ENCODE measurements at regions not wholly inside any gene's neighbourhood (a gene's known extent, or its start where the extent isn't known, plus 50 kb on each side); places are given as distances from the start of the nearest gene placed in this dataset.

DNA sequence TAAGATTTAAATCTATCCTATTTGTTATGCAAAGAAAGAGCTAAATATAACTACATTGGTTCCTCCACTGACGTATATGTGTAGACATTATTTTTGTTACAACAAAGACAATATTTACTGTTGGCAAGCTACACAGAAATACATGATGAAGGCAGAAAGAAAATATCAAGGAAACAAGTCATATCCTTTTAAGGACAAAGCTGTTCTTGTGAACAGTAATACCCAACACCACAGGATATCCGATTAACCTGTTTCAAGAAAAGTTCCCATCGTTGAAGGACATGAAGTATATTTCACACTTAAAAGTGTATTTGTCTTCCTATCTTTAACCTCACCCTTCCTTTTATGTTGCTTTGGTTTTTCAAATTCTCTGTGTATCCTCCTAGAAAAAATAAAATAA lies 235.8 kb upstream of the AADAT start:
- H3K36me3 ChIP-seq (ENCODE audit: control insufficient read depth in 2 of 4, insufficient read depth in 4 of 4, low read length in 3 of 4), result no peaks in the 10 kb centered on the region
- no peaks in the 10 kb centered on the region for H3K27me3 ChIP-seq (replicated peaks in 1 of 4; ENCODE audit: control insufficient read depth in 3 of 4, extremely low read depth in 1 of 4, insufficient read depth in 3 of 4, low read length in 3 of 4)
- 86% methylated on average over 3 of the region's 3 CpGs; no CpG with 5 or more reads in 1 of the 2 experiments for WGBS, 2 experiments (ENCODE audit: extremely low coverage in 1 of 2, insufficient coverage in 1 of 2, insufficient read length in 1 of 2, insufficient replicate concordance in 2 of 2, low coverage in 1 of 2, low lambda C conversion rate in 2 of 2, missing lambda C conversion rate in 1 of 2)
- no peak overlapping the region for H2BK12ac ChIP-seq (ENCODE audit: low read depth, low read length)
- H4K8ac ChIP-seq (ENCODE audit: extremely low read depth, insufficient read depth, low read length), result no peak overlapping the region
- H3K18ac ChIP-seq (ENCODE audit: extremely low read depth, low read length), result no peak overlapping the region
- 0 out of 4 replicates have a peak, but pooled peaks cover 0 to 2% of the 10 kb centered on the region in 2 experiments for H3K9me3 ChIP-seq (ENCODE audit: insufficient read depth in 2 of 2, low read depth in 1 of 2, low read length in 1 of 2)
- H3K23ac ChIP-seq (ENCODE audit: insufficient read length), result no peak overlapping the region
- no peak for FAIRE-seq
- H3K27ac ChIP-seq (ENCODE audit: low read depth, low read length), result no peak overlapping the region
- H2AFZ ChIP-seq (ENCODE audit: low read length), result no peak overlapping the region
- H4K91ac ChIP-seq (replicated peaks; ENCODE audit: insufficient read length, low read length), result no peak overlapping the region
- no peak overlapping the region for H2BK5ac ChIP-seq (ENCODE audit: low read depth, low read length)
- H3K4ac ChIP-seq (replicated peaks; ENCODE audit: insufficient read length, low read depth, low read length), result no peak overlapping the region
- H2BK120ac ChIP-seq (replicated peaks; ENCODE audit: low read depth, low read length), result no peak overlapping the region
- H3K79me2 ChIP-seq (ENCODE audit: control insufficient read depth in 1 of 2, insufficient read depth in 2 of 2, low read length in 2 of 2), result no peaks in the 10 kb centered on the region
- no peak for DNase-seq (ENCODE audit: low read depth in 1 of 2, low spot score in 2 of 2)
- no peak overlapping the region for H2AK5ac ChIP-seq (ENCODE audit: low read depth, low read length)
- no peak overlapping the region for H3K56ac ChIP-seq (replicated peaks; ENCODE audit: insufficient read length, low read depth, low read length)
- POLR2A ChIA-PET (ENCODE audit: partially characterized antibody), result no interaction called here
- CTCF ChIA-PET (ENCODE audit: partially characterized antibody), result interaction anchor here (0.7 to 1.0 kb wide), 2 partner anchors 29 to 66 kb away, joined by 3 read pairs; no protein-coding TSS in a partner anchor
- no peak overlapping the region for H3K4me2 ChIP-seq (ENCODE audit: insufficient read depth in 1 of 2, low read depth in 2 of 2, low read length in 2 of 2)
- H4K20me1 ChIP-seq (replicated peaks in 1 of 2; ENCODE audit: control insufficient read depth in 1 of 2, insufficient read depth in 2 of 2, low read length in 2 of 2), result no peaks in the 10 kb centered on the region
- H2BK15ac ChIP-seq (ENCODE audit: low read length), result no peak overlapping the region
- no peak overlapping the region for H3K9ac ChIP-seq (replicated peaks in 1 of 4; ENCODE audit: extremely low read depth in 1 of 4, low read depth in 3 of 4, low read length in 3 of 4)
- H3K4me1 ChIP-seq (replicated peaks in 1 of 4; ENCODE audit: control insufficient read depth in 3 of 4, insufficient read depth in 4 of 4, low read length in 3 of 4), result no peaks in the 10 kb centered on the region
- no peak overlapping the region for H4K5ac ChIP-seq (ENCODE audit: insufficient read length, low read depth, low read length)
- H3K23me2 ChIP-seq (ENCODE audit: low read depth, low read length), result no peaks in the 10 kb centered on the region
- H3K4me3 ChIP-seq (ENCODE audit: extremely low read depth in 1 of 4, insufficient read depth in 2 of 4, low read depth in 3 of 4, low read length in 4 of 4), result no peak overlapping the region
- no peak overlapping the region for H3K14ac ChIP-seq (ENCODE audit: insufficient read length)
- no peaks in the 10 kb centered on the region for H3K79me1 ChIP-seq (ENCODE audit: low read depth, low read length)
- H2BK20ac ChIP-seq (ENCODE audit: low read length), result no peak overlapping the region
- TF ChIP-seq ASH2L (IDR thresholded peaks at IDR 0.05; ENCODE audit: low read length) (no peak), BCL11A (IDR thresholded peaks at IDR 0.05; ENCODE audit: low read depth in 2 of 2, low read length in 2 of 2) (no peak), HDAC2 (IDR thresholded peaks at IDR 0.05; ENCODE audit: borderline replicate concordance in 1 of 2, low read depth in 2 of 2, low read length in 2 of 2) (no peak), TCF12 (IDR thresholded peaks at IDR 0.05; ENCODE audit: low read depth, low read length) (no peak), CBX8 (IDR thresholded peaks at IDR 0.05; ENCODE audit: borderline replicate concordance, low read depth, low read length) (no peak), RNF2 (IDR thresholded peaks at IDR 0.05; ENCODE audit: borderline replicate concordance, low read depth, low read length, missing control alignments, poor library complexity, severe bottlenecking) (no peak), RBBP5 (IDR thresholded peaks at IDR 0.05; ENCODE audit: borderline replicate concordance, low read depth, low read length) (no peak), SP4 (IDR thresholded peaks at IDR 0.05; ENCODE audit: low read length) (no peak), EP300 (IDR thresholded peaks at IDR 0.05; ENCODE audit: borderline replicate concordance in 1 of 2, low read depth in 2 of 2, low read length in 2 of 2) (no peak), NANOG (IDR thresholded peaks at IDR 0.05; ENCODE audit: insufficient read depth, low read depth, low read length, poor library complexity, severe bottlenecking) (no peak), BACH1 (IDR thresholded peaks at IDR 0.05; ENCODE audit: low read length) (no peak), YY1 (IDR thresholded peaks at IDR 0.05; ENCODE audit: low read depth, low read length) (no peak)
